ENCODE measurements at regions not wholly inside any gene's neighbourhood (a gene's known extent, or its start where the extent isn't known, plus 50 kb on each side); places are given as distances from the start of the nearest gene placed in this dataset.

DNA sequence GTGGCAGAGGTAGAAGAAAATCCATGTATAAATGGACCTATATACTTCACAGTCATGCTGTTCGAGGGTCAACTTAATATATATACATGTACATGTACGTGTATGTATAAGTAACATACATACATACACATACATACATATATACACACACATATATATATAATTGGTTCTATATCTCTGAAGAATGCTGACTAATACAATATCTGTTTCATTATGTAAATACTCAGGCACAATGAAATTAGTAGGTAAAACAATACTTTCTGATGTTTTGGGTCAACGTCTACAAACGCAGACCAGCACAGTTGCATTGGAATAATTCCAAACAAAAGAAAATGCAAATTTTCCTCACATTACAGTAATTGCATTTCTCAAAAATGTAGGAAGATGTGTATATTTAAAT is 202.7 kb upstream of the DAAM1 start:
- no peak for DNase-seq
- H3K9me3 ChIP-seq = no peaks in the 10 kb centered on the region

GRCh38 chr14:58987591-58987990 is 200.9 kb upstream of the DAAM1 start:
- ChIA-PET POLR2A (no interaction called here), CTCF (no interaction called here)

More for the DNA sequence above, 202.7 kb upstream of the DAAM1 start:
- ChIA-PET POLR2A (no interaction called here), CTCF (no interaction called here)
- H3K27ac ChIP-seq (ENCODE audit: low read depth in 2 of 2, low read length in 1 of 2) = no peak overlapping the region
- H3K27me3 ChIP-seq (ENCODE audit: insufficient read depth) = no peaks in the 10 kb centered on the region
- H2AFZ ChIP-seq (ENCODE audit: low read depth) = no peak overlapping the region
- no peaks in the 10 kb centered on the region for H3F3A ChIP-seq (replicated peaks; ENCODE audit: insufficient read depth)
- no peak overlapping the region for H3K4me3 ChIP-seq (ENCODE audit: low read depth in 2 of 2, low read length in 1 of 2)
- H4K20me1 ChIP-seq (ENCODE audit: insufficient read depth) = no peaks in the 10 kb centered on the region
- WGBS (ENCODE audit: low lambda C conversion rate) = 63% methylated on average over 4 of the region's 4 CpGs
- H3K36me3 ChIP-seq (replicated peaks in 1 of 2; ENCODE audit: control insufficient read depth in 1 of 2, insufficient read depth in 2 of 2, low read length in 1 of 2) = no peaks in the 10 kb centered on the region
- no peak overlapping the region for H3K4me2 ChIP-seq
- no peaks in the 10 kb centered on the region for H3K79me2 ChIP-seq (ENCODE audit: insufficient read depth)
- TF ChIP-seq EP300 (IDR thresholded peaks at IDR 0.05; ENCODE audit: borderline replicate concordance in 1 of 2, low read depth in 1 of 2, low read length in 1 of 2) = no peak
- TF ChIP-seq FOSL2 (IDR thresholded peaks at IDR 0.05; ENCODE audit: borderline replicate concordance, low read depth) = no peak
- no peak for TF ChIP-seq FOXJ3 (CRISPR knock-in tag; IDR thresholded peaks at IDR 0.05)
- no peak for TF ChIP-seq USF1 (IDR thresholded peaks at IDR 0.05; ENCODE audit: borderline replicate concordance, low read depth)
- no peak for TF ChIP-seq MAX (IDR thresholded peaks at IDR 0.05; ENCODE audit: low read depth)
- no peak for TF ChIP-seq GABPA (IDR thresholded peaks at IDR 0.05; ENCODE audit: low read depth)
- TF ChIP-seq CHD2 (IDR thresholded peaks at IDR 0.05; ENCODE audit: low read length, partially characterized antibody) = no peak
- no peak for TF ChIP-seq RXRA (IDR thresholded peaks at IDR 0.05; ENCODE audit: borderline replicate concordance, low read depth)
- no peaks in the 10 kb centered on the region for H3K4me1 ChIP-seq (ENCODE audit: control insufficient read depth in 1 of 2, insufficient read depth in 2 of 2, low read depth in 1 of 2, low read length in 1 of 2)
- no peaks in the 10 kb centered on the region for H3K9me2 ChIP-seq
- no peak overlapping the region for H3K9ac ChIP-seq

More at GRCh38 chr14:58987591-58987990, 200.9 kb upstream of the DAAM1 start:
- Histone ChIP-seq H3K9me3 (no peaks in the 10 kb centered on the region), H3K79me2 (ENCODE audit: insufficient read depth) (no peaks in the 10 kb centered on the region), H3K27me3 (ENCODE audit: insufficient read depth) (no peaks in the 10 kb centered on the region), H3K36me3 (replicated peaks in 1 of 2; ENCODE audit: control insufficient read depth in 1 of 2, insufficient read depth in 2 of 2, low read length in 1 of 2) (no peaks in the 10 kb centered on the region), H3F3A (replicated peaks; ENCODE audit: insufficient read depth) (no peaks in the 10 kb centered on the region), H3K4me3 (ENCODE audit: low read depth in 2 of 2, low read length in 1 of 2) (no peak overlapping the region), H4K20me1 (ENCODE audit: insufficient read depth) (no peaks in the 10 kb centered on the region), H3K9me2 (no peaks in the 10 kb centered on the region), H3K9ac (no peak overlapping the region), H3K4me2 (no peak overlapping the region), H3K4me1 (ENCODE audit: control insufficient read depth in 1 of 2, insufficient read depth in 2 of 2, low read depth in 1 of 2, low read length in 1 of 2) (no peaks in the 10 kb centered on the region), H2AFZ (ENCODE audit: low read depth) (no peak overlapping the region), H3K27ac (ENCODE audit: low read depth in 2 of 2, low read length in 1 of 2) (no peak overlapping the region)
- DNase-seq = no peak
- WGBS (ENCODE audit: low lambda C conversion rate) = 83% methylated on average over 3 of the region's 3 CpGs
- TF ChIP-seq CHD2 (IDR thresholded peaks at IDR 0.05; ENCODE audit: low read length, partially characterized antibody) (no peak), TAF1 (IDR thresholded peaks at IDR 0.05; ENCODE audit: borderline replicate concordance, low read depth, low read length) (no peak), MXI1 (IDR thresholded peaks at IDR 0.05; ENCODE audit: low read depth, low read length) (no peak), USF2 (IDR thresholded peaks at IDR 0.05; ENCODE audit: borderline replicate concordance, low read depth, low read length) (no peak), FOXJ3 (CRISPR knock-in tag; IDR thresholded peaks at IDR 0.05) (no peak), REST (IDR thresholded peaks at IDR 0.05; ENCODE audit: low read depth, low read length) (no peak), PBX3 (IDR thresholded peaks at IDR 0.05) (no peak), USF1 (IDR thresholded peaks at IDR 0.05; ENCODE audit: borderline replicate concordance, low read depth) (no peak), FOSL2 (IDR thresholded peaks at IDR 0.05; ENCODE audit: borderline replicate concordance, low read depth) (no peak), YY1 (IDR thresholded peaks at IDR 0.05; ENCODE audit: low read depth) (no peak), GATA2 (CRISPR knock-in tag; IDR thresholded peaks at IDR 0.05) (no peak), SMC3 (IDR thresholded peaks at IDR 0.05; ENCODE audit: low read depth, low read length) (no peak), GABPA (IDR thresholded peaks at IDR 0.05; ENCODE audit: low read depth) (no peak), POLR2AphosphoS5 (IDR thresholded peaks at IDR 0.05; ENCODE audit: low read depth, low read length) (no peak)
